ENCODE measurements at regions not wholly inside any gene's neighbourhood (a gene's known extent, or its start where the extent isn't known, plus 50 kb on each side); places are given as distances from the start of the nearest gene placed in this dataset.

GRCh38 chr6:105494688-105495087 is 91.8 kb upstream of the PREP start (continued):
- no peak for TF ChIP-seq ZNF132 (tag by site-specific recombination; IDR thresholded peaks at IDR 0.05; ENCODE audit: borderline replicate concordance)

DNA sequence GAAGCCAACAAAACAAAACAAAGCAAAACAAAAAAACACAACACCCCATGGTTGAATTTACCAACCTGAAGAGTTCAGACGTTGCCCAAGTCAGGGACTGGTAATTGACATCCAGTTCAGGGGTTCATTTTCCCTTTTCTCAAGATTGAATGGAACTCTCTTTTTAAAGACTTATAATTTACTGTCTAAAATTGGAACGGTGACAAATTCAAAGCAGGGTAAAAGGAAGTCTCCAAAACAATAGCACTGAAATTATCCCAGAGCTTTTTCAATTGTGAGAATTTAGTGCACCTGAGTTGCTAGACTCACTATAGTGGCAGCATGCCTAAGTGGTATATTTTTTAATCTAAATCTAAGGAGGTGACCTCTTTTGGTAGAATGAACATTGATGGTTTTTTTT is 90.9 kb upstream of the PREP start:
- Histone ChIP-seq H3K36me3 (ENCODE audit: control insufficient read depth in 2 of 2, insufficient read depth in 1 of 2, low read length in 2 of 2) (no peaks in the 10 kb centered on the region), H3K9me3 (ENCODE audit: control insufficient read depth, insufficient read depth, low read depth, low read length) (no peaks in the 10 kb centered on the region), H3K4me3 (ENCODE audit: low read depth, low read length) (no peak overlapping the region), H3K27ac (ENCODE audit: extremely low read depth, low read depth, low read length) (no peak overlapping the region), H3K4me1 (ENCODE audit: control insufficient read depth, insufficient read depth, low read length) (no peaks in the 10 kb centered on the region)
- TF ChIP-seq ZNF433 (tag by site-specific recombination; IDR thresholded peaks at IDR 0.05; ENCODE audit: low read depth) = no peak
- no peak for TF ChIP-seq ZNF654 (tag by site-specific recombination; IDR thresholded peaks at IDR 0.05; ENCODE audit: low read depth)
- TF ChIP-seq ZNF639 (tag by site-specific recombination; IDR thresholded peaks at IDR 0.05) = no peak
- TF ChIP-seq BCL11A (tag by site-specific recombination; IDR thresholded peaks at IDR 0.05; ENCODE audit: low read depth) = no peak
- no peak for TF ChIP-seq ZNF24 (tag by site-specific recombination; IDR thresholded peaks at IDR 0.05)
- no peak for TF ChIP-seq GLIS2 (tag by site-specific recombination; IDR thresholded peaks at IDR 0.05)
- TF ChIP-seq ZNF184 (tag by site-specific recombination; IDR thresholded peaks at IDR 0.05) = no peak
- no peak for TF ChIP-seq ZNF561 (tag by site-specific recombination; IDR thresholded peaks at IDR 0.05; ENCODE audit: borderline replicate concordance)
- TF ChIP-seq ZNF701 (tag by site-specific recombination; IDR thresholded peaks at IDR 0.05) = no peak
- TF ChIP-seq ZNF529 (tag by site-specific recombination; IDR thresholded peaks at IDR 0.05; ENCODE audit: insufficient replicate concordance) = no peak
- no peak for TF ChIP-seq ZBTB7A (tag by site-specific recombination; IDR thresholded peaks at IDR 0.05; ENCODE audit: low read depth)
- no peak for TF ChIP-seq ZNF837 (tag by site-specific recombination; IDR thresholded peaks at IDR 0.05)
- TF ChIP-seq TCF7L2 (IDR thresholded peaks at IDR 0.05; ENCODE audit: borderline replicate concordance, low read depth, low read length) = no peak
- TF ChIP-seq ZNF146 (tag by site-specific recombination; IDR thresholded peaks at IDR 0.05) = no peak
- no peak for TF ChIP-seq GLI2 (tag by site-specific recombination; IDR thresholded peaks at IDR 0.05; ENCODE audit: borderline replicate concordance, low read depth)
- TF ChIP-seq EGR2 (tag by site-specific recombination; IDR thresholded peaks at IDR 0.05; ENCODE audit: low read depth) = no peak
- TF ChIP-seq MYNN (tag by site-specific recombination; IDR thresholded peaks at IDR 0.05; ENCODE audit: borderline replicate concordance) = no peak
- no peak for TF ChIP-seq ZNF623 (tag by site-specific recombination; IDR thresholded peaks at IDR 0.05)
- POLR2A ChIA-PET = no interaction called here
- CTCF ChIA-PET = interaction anchor here (1.0 to 2.4 kb wide), 3 partner anchors 9 to 729 kb away, joined by 3 to 11 read pairs (median 3); no protein-coding TSS in a partner anchor

DNA sequence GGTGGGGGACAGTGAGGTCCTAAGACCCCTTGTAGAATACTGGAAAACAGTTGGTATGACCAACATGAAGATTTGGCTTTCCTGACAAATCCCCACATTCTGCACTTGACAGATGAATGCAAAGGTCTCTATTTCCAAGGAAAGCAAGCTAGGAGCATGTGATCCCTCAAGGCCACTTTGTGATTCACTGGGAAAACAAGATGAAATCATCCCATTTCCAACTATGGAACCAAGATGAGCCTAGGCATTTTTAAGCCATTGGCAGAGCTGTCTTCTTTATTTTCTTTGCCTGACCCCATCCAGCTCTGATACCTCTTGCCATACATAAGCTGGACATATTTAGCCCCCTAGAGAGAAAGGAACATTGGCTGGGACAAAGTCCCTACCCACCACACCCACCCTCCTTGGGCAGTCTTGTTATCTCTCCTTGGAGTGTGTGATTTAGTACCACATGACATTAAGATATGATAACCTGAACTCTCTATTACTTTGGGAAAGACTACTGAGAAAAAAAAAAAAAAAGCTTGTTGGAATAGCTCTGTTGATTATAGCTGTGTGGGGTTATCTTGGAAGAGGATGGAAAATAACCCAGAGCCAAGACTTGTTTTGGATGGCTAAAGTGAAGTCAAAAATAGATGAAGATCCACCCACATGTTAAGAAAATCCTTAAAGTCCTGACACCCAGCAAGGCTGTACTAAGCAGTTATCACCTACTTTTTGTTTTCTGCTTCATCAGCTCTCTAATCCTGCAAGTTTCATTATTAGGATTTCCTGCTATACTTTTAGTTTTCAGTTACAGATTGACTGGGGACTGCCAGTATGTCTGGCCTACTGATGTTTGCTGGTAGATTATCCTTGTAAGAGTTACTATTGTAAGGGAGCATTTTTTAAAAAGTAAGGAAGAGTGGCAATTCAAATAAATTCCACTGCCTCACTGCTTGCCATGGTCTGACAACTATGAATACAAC is 90.1 kb upstream of the PREP start:
- Histone ChIP-seq H3K36me3 (ENCODE audit: control insufficient read depth in 2 of 2, insufficient read depth in 1 of 2, low read length in 2 of 2) (no peaks in the 10 kb centered on the region), H3K4me1 (ENCODE audit: control insufficient read depth, insufficient read depth, low read length) (no peaks in the 10 kb centered on the region), H3K27ac (ENCODE audit: extremely low read depth, low read depth, low read length) (no peak overlapping the region), H3K9me3 (ENCODE audit: control insufficient read depth, insufficient read depth, low read depth, low read length) (no peaks in the 10 kb centered on the region), H3K4me3 (ENCODE audit: low read depth, low read length) (no peak overlapping the region)
- CTCF ChIA-PET = interaction anchor here (0.6 to 2.4 kb wide), 7 partner anchors 8 to 934 kb away, joined by 3 to 11 read pairs (median 3); no protein-coding TSS in a partner anchor
- POLR2A ChIA-PET = interaction anchor here (0.5 to 0.7 kb wide), 5 partner anchors 9 to 827 kb away, joined by 3 to 5 read pairs (median 4); no protein-coding TSS in a partner anchor
- TF ChIP-seq SALL2 (tag by site-specific recombination; IDR thresholded peaks at IDR 0.05; ENCODE audit: borderline replicate concordance) (no peak), ZXDB (tag by site-specific recombination; IDR thresholded peaks at IDR 0.05) (no peak), ZSCAN16 (tag by site-specific recombination; IDR thresholded peaks at IDR 0.05) (no peak), ZNF529 (tag by site-specific recombination; IDR thresholded peaks at IDR 0.05; ENCODE audit: insufficient replicate concordance) (no peak), ZNF654 (tag by site-specific recombination; IDR thresholded peaks at IDR 0.05; ENCODE audit: low read depth) (no peak), GLI4 (tag by site-specific recombination; IDR thresholded peaks at IDR 0.05) (no peak), KLF10 (tag by site-specific recombination; IDR thresholded peaks at IDR 0.05) (no peak)
